Mesendoderm (in vitro differentiated cells): ENCODE measurements at regions not wholly inside any gene's neighbourhood (a gene's known extent, or its start where the extent isn't known, plus 50 kb on each side); places are given as distances from the start of the nearest gene placed in this dataset.

Experiments
- DNase-seq: peaks from one replicate; pipeline ENCODE4 v3.0.0; 2013
- H2AK5ac ChIP-seq: 2 replicates; pipeline ENCODE4 v1.6.1; 2013; ENCODE audit warnings: low read length, inconsistent platforms
- H2BK120ac ChIP-seq: 2 replicates; pipeline ENCODE4 v1.6.1; 2013; ENCODE audit warnings: low read depth, mild to moderate bottlenecking, low read length, moderate library complexity, mixed read lengths
- H2BK15ac ChIP-seq: replicated peaks from 2 replicates; pipeline ENCODE4 v1.6.1; 2013; ENCODE audit warnings: low read depth, mild to moderate bottlenecking, moderate library complexity
- H2BK5ac ChIP-seq: 2 replicates; pipeline ENCODE4 v1.6.1; 2013; ENCODE audit warnings: low read length, inconsistent platforms
- H3K18ac ChIP-seq: 2 replicates; pipeline ENCODE4 v1.6.1; 2013; ENCODE audit warnings: mild to moderate bottlenecking, low read length, mixed read lengths
- H3K23ac ChIP-seq: one replicate; pipeline ENCODE4 v1.6.1; 2013; ENCODE audit warnings: low read length
- H3K27ac ChIP-seq: 2 replicates; pipeline ENCODE4 v1.5.1; 2013; ENCODE audit warnings: low read depth, mild to moderate bottlenecking, inconsistent platforms, low read length, moderate library complexity
- H3K27me3 ChIP-seq: 2 replicates; pipeline ENCODE4 v1.6.1; 2013; ENCODE audit warnings: low read length, control low read depth, mild to moderate bottlenecking, inconsistent platforms; ENCODE audit not compliant: insufficient read depth, poor library complexity
- H3K36me3 ChIP-seq: 2 replicates; pipeline ENCODE4 v1.6.1; 2013; ENCODE audit warnings: low read length, inconsistent platforms; ENCODE audit not compliant: control insufficient read depth, insufficient read depth
- H3K4ac ChIP-seq: one replicate; pipeline ENCODE4 v1.6.1; 2013; ENCODE audit warnings: low read depth, mild to moderate bottlenecking, low read length, moderate library complexity
- H3K4me1 ChIP-seq: 2 replicates; pipeline ENCODE4 v1.6.1; 2013; ENCODE audit warnings: low read depth, low read length, inconsistent platforms; ENCODE audit not compliant: control insufficient read depth
- H3K4me2 ChIP-seq: 2 replicates; pipeline ENCODE4 v1.6.1; 2013; ENCODE audit warnings: low read length
- H3K4me3 ChIP-seq: 2 replicates; pipeline ENCODE4 v1.5.1; 2013; ENCODE audit warnings: mild to moderate bottlenecking, low read length
- H3K56ac ChIP-seq: one replicate; pipeline ENCODE4 v1.6.1; 2013; ENCODE audit warnings: low read length
- H3K79me1 ChIP-seq: 2 replicates; pipeline ENCODE4 v1.6.1; 2013; ENCODE audit warnings: low read length, inconsistent platforms
- H3K79me2 ChIP-seq: 2 replicates; pipeline ENCODE4 v1.6.1; 2013; ENCODE audit warnings: mild to moderate bottlenecking, low read length; ENCODE audit not compliant: control insufficient read depth, insufficient read depth
- H3K9ac ChIP-seq: 2 replicates; pipeline ENCODE4 v1.6.1; 2013; ENCODE audit warnings: low read length, inconsistent platforms
- H4K5ac ChIP-seq: one replicate; pipeline ENCODE4 v1.6.1; 2013; ENCODE audit warnings: low read length
- H4K8ac ChIP-seq: one replicate; pipeline ENCODE4 v1.6.1; 2013; ENCODE audit warnings: low read depth, mild to moderate bottlenecking, control low read depth, low read length, moderate library complexity
- WGBS: extraction: QIAGEN DNeasy Blood & Tissue Kit; methylation state at CpG from one replicate; pipeline ENCODE4 v1.1.7; 2013; ENCODE audit warnings: low lambda C conversion rate, missing lambda C conversion rate; ENCODE audit not compliant: insufficient coverage; ENCODE audit errors: extremely low coverage; 5-methylcytosine and 5-hydroxymethylcytosine counted together

- Histone ChIP-seq H3K4ac (peak overlapping the region; percentile 87), H3K27ac (peak overlapping the region; percentile 51)
Measured at GRCh38 chr13:79781829-79782540, 301.0 kb downstream of the NDFIP2 start.

GRCh38 chr13:79780240-79780639 lies 299.3 kb downstream of the NDFIP2 start:
- no peak overlapping the region for H2BK5ac ChIP-seq

More at GRCh38 chr13:79781829-79782540, 301.0 kb downstream of the NDFIP2 start:
- Histone ChIP-seq H2AK5ac (no peak overlapping the region), H4K5ac (no peak overlapping the region), H3K18ac (peak overlapping the region; percentile 12), H3K27me3 (no peaks in the 10 kb centered on the region), H3K4me3 (no peak overlapping the region), H2BK5ac (peak overlapping the region; percentile 18), H4K8ac (no peak overlapping the region), H3K79me2 (no peaks in the 10 kb centered on the region), H3K79me1 (no peaks in the 10 kb centered on the region), H3K4me2 (no peak overlapping the region), H2BK120ac (peak overlapping the region; percentile 1), H3K9ac (no peak overlapping the region), H2BK15ac (peak overlapping the region; percentile 100), H3K56ac (peak overlapping the region; percentile 38), H3K36me3 (no peaks in the 10 kb centered on the region), H3K23ac (no peak overlapping the region), H3K4me1 (peaks cover 6% of the 10 kb centered on the region)
- no CpG with 5 or more reads among the region's 5 CpGs for WGBS
- DNase-seq = no peak

GRCh38 chr13:79779761-79780160 lies 298.8 kb downstream of the NDFIP2 start:
- Histone ChIP-seq H3K23ac (no peak overlapping the region), H4K8ac (no peak overlapping the region), H2BK5ac (no peak overlapping the region), H2BK15ac (peak overlapping the region; percentile 1), H3K4ac (peak overlapping the region; percentile 52), H3K4me3 (no peak overlapping the region), H3K36me3 (no peaks in the 10 kb centered on the region), H2AK5ac (no peak overlapping the region), H4K5ac (no peak overlapping the region), H3K9ac (no peak overlapping the region), H3K4me2 (no peak overlapping the region), H3K18ac (peak overlapping the region; percentile 9), H3K27ac (peak overlapping the region; percentile 41), H3K4me1 (peaks cover 8% of the 10 kb centered on the region), H3K56ac (no peak overlapping the region), H3K79me1 (no peaks in the 10 kb centered on the region), H2BK120ac (peak overlapping the region; percentile 6), H3K27me3 (no peaks in the 10 kb centered on the region), H3K79me2 (no peaks in the 10 kb centered on the region)
- peak; percentile 72 for DNase-seq
- WGBS = no CpG with 5 or more reads among the region's 1 CpG

More at GRCh38 chr13:79780240-79780639, 299.3 kb downstream of the NDFIP2 start:
- Histone ChIP-seq H2BK120ac (no peak overlapping the region), H3K18ac (peak overlapping the region; percentile 68), H3K27ac (no peak overlapping the region), H3K9ac (no peak overlapping the region), H2BK15ac (peak overlapping the region; percentile 41), H3K56ac (no peak overlapping the region), H4K5ac (no peak overlapping the region), H3K4ac (peak overlapping the region; percentile 79), H2AK5ac (no peak overlapping the region), H3K79me1 (no peaks in the 10 kb centered on the region), H3K4me1 (peaks cover 8% of the 10 kb centered on the region), H3K79me2 (no peaks in the 10 kb centered on the region), H3K27me3 (no peaks in the 10 kb centered on the region), H3K36me3 (no peaks in the 10 kb centered on the region), H3K4me3 (no peak overlapping the region), H3K4me2 (no peak overlapping the region), H3K23ac (no peak overlapping the region), H4K8ac (no peak overlapping the region)
- no peak for DNase-seq
- no CpG with 5 or more reads among the region's 3 CpGs for WGBS

GRCh38 chr13:79778741-79779460 lies 297.9 kb downstream of the NDFIP2 start:
- Histone ChIP-seq H2BK15ac (peak overlapping the region; percentile 74), H2BK5ac (no peak overlapping the region), H3K9ac (no peak overlapping the region), H3K27ac (no peak overlapping the region), H3K36me3 (no peaks in the 10 kb centered on the region), H4K8ac (no peak overlapping the region), H3K27me3 (no peaks in the 10 kb centered on the region), H3K56ac (no peak overlapping the region), H3K79me1 (no peaks in the 10 kb centered on the region), H3K4ac (no peak overlapping the region), H3K18ac (no peak overlapping the region), H2BK120ac (no peak overlapping the region), H3K4me3 (no peak overlapping the region), H3K4me1 (peaks cover 8% of the 10 kb centered on the region), H3K79me2 (no peaks in the 10 kb centered on the region), H2AK5ac (no peak overlapping the region), H3K4me2 (no peak overlapping the region), H3K23ac (no peak overlapping the region), H4K5ac (no peak overlapping the region)
- DNase-seq = no peak
- WGBS = no CpG with 5 or more reads among the region's 4 CpGs

- Histone ChIP-seq H3K79me2 (no peaks in the 10 kb centered on the region), H2BK15ac (no peak overlapping the region), H3K23ac (no peak overlapping the region), H3K36me3 (no peaks in the 10 kb centered on the region), H2BK5ac (no peak overlapping the region), H3K18ac (peak overlapping the region; percentile 70), H3K27ac (no peak overlapping the region), H3K56ac (no peak overlapping the region), H3K4me2 (no peak overlapping the region), H3K9ac (no peak overlapping the region), H2AK5ac (no peak overlapping the region), H3K4me1 (peaks cover 8% of the 10 kb centered on the region), H3K4ac (no peak overlapping the region), H3K79me1 (no peaks in the 10 kb centered on the region), H4K5ac (no peak overlapping the region), H4K8ac (no peak overlapping the region), H3K4me3 (no peak overlapping the region), H2BK120ac (peak overlapping the region; percentile 45), H3K27me3 (no peaks in the 10 kb centered on the region)
- WGBS = no CpG with 5 or more reads among the region's 2 CpGs
- DNase-seq = no peak
Measured at GRCh38 chr13:79777504-79777903, 296.5 kb downstream of the NDFIP2 start.
